PFSK-1 (cell line): ENCODE measurements at regions not wholly inside any gene's neighbourhood (a gene's known extent, or its start where the extent isn't known, plus 50 kb on each side); places are given as distances from the start of the nearest gene placed in this dataset.

Experiments used
- FOXP2 ChIP-seq: optimal IDR thresholded peaks from 2 replicates; pipeline ENCODE3; 2011; ENCODE audit warnings: borderline replicate concordance, control low read depth, inconsistent platforms; ENCODE audit not compliant: insufficient read depth; ENCODE audit errors: extremely low read length, extremely low read depth
- POLR2AphosphoS5 ChIP-seq: IDR thresholded peaks from 2 replicates; pipeline ENCODE4 v1.6.1; 2012; ENCODE audit warnings: low read depth, mild to moderate bottlenecking, control low read depth, low read length, moderate library complexity
- REST ChIP-seq, 2 experiments: IDR thresholded peaks; 2 replicates each; pipeline versions ENCODE4 v1.6.1 to v1.8.0; 2011 to 2012; ENCODE audit warnings: low read depth in 2 of 2, low read length in 2 of 2, control low read depth in 1 of 2, inconsistent platforms in 1 of 2, mild to moderate bottlenecking in 1 of 2, moderate library complexity in 1 of 2; ENCODE audit not compliant: insufficient read depth in 1 of 2
- SIN3A ChIP-seq: IDR thresholded peaks from 2 replicates; pipeline ENCODE4 v1.6.1; 2012; ENCODE audit warnings: mild to moderate bottlenecking, low read length, moderate library complexity, borderline replicate concordance; ENCODE audit not compliant: insufficient read depth
- TAF1 ChIP-seq: IDR thresholded peaks from 2 replicates; pipeline ENCODE4 v1.6.1; 2012; ENCODE audit warnings: low read length, control low read depth, borderline replicate concordance; ENCODE audit not compliant: insufficient read depth

GRCh38 chr2:12031866-12032265 lies 285.4 kb downstream of the LPIN1 start:
- TF ChIP-seq TAF1: no peak
- no peak for TF ChIP-seq FOXP2
- TF ChIP-seq POLR2AphosphoS5: no peak
- no peak for TF ChIP-seq REST (IDR thresholded peaks at IDR 0.05; ENCODE audit: insufficient read depth in 1 of 2, low read depth in 2 of 2, low read length in 2 of 2)
- no peak for TF ChIP-seq SIN3A

DNA sequence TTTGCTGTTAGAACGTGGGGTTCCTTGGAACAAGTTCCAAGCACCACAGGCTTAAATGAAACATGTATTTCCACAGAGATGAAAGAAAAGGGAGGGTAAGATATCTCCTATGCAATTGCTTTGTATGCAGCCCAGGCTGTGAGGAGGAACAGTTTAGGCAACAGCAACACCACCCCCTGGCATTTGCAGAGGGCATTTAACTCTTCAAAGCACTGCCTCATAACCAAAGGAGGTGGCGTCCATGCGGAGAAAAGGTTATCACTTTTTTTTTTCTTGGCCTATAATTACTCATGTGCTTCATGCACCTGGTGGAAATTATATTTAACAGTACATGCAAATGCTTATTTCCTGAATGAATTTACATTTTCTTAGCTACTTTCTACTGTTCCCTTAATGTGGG lies 286.0 kb downstream of the LPIN1 start:
- TF ChIP-seq SIN3A (no peak), REST (IDR thresholded peaks at IDR 0.05; ENCODE audit: insufficient read depth in 1 of 2, low read depth in 2 of 2, low read length in 2 of 2) (no peak), POLR2AphosphoS5 (no peak)

DNA sequence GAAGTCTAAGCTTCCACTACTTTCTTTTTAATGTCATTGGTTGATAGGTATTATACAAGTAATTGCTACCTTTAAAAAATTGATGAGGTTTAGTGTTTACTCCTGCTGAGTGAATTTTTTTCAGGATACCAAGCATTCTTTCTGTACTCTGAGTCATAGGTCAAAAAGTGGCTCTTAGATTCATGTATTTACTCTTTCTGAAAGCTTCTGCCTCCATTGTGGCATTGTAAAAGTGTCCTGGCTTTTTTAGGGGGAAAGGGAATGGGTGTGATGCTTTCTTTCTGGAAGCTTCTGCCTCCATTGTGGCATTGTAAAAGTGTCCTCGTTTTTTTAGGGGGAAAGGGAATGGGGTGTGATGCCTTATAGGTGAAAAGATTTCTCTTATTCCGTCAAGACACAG lies 286.5 kb downstream of the LPIN1 start:
- TF ChIP-seq REST (IDR thresholded peaks at IDR 0.05; ENCODE audit: insufficient read depth in 1 of 2, low read depth in 2 of 2, low read length in 2 of 2): no peak
- no peak for TF ChIP-seq SIN3A
- TF ChIP-seq POLR2AphosphoS5: no peak
- TF ChIP-seq FOXP2: no peak
- no peak for TF ChIP-seq TAF1

GRCh38 chr2:12033494-12033893 lies 287.1 kb downstream of the LPIN1 start:
- no peak for TF ChIP-seq FOXP2
- no peak for TF ChIP-seq SIN3A
- no peak for TF ChIP-seq POLR2AphosphoS5
- TF ChIP-seq REST (IDR thresholded peaks at IDR 0.05; ENCODE audit: insufficient read depth in 1 of 2, low read depth in 2 of 2, low read length in 2 of 2): no peak
- TF ChIP-seq TAF1: no peak

GRCh38 chr2:12034382-12034781 lies 287.9 kb downstream of the LPIN1 start:
- no peak for TF ChIP-seq TAF1
- no peak for TF ChIP-seq SIN3A
- TF ChIP-seq REST (IDR thresholded peaks at IDR 0.05; ENCODE audit: insufficient read depth in 1 of 2, low read depth in 2 of 2, low read length in 2 of 2): no peak
- no peak for TF ChIP-seq POLR2AphosphoS5
- TF ChIP-seq FOXP2: no peak
